Peyer's patch (tissue), 4 donors: ENCODE measurements at regions not wholly inside any gene's neighbourhood (a gene's known extent, or its start where the extent isn't known, plus 50 kb on each side); places are given as distances from the start of the nearest gene placed in this dataset.

Experiments
- DNase-seq, 3 donors: peaks; one replicate each; pipeline ENCODE4 v3.0.0-alpha.2; 2017 to 2019
- H3K27ac ChIP-seq, 4 donors: fragments of 200-600 bp; sonication (generic); one replicate each; pipeline ENCODE4 v1.5.1; 2016 to 2019
- H3K27me3 ChIP-seq, 2 donors: fragments of 200-600 bp; sonication (generic); one replicate each; pipeline ENCODE4 v1.5.1; 2019
- H3K36me3 ChIP-seq, 3 donors: fragments of 200-600 bp; sonication (generic); one replicate each; pipeline ENCODE4 v1.5.1; 2016 to 2019
- H3K4me1 ChIP-seq, 4 donors: fragments of 200-600 bp; sonication (generic); one replicate each; pipeline ENCODE4 v1.5.1; 2016 to 2019
- H3K4me3 ChIP-seq, 4 donors: fragments of 200-600 bp; sonication (generic); 1 replicate in 3 of 4; 2 replicates in 1 of 4; pipeline ENCODE4 v1.5.1; 2016 to 2019; ENCODE audit warnings: mild to moderate bottlenecking in 1 of 4
- H3K9me3 ChIP-seq, 4 donors: fragments of 200-600 bp; sonication (generic); one replicate each; pipeline ENCODE4 v1.5.1; 2016 to 2019; ENCODE audit warnings: mild to moderate bottlenecking in 1 of 4
- CTCF ChIP-seq, 6 experiments: fragments of 450-650 bp in 4 of 6; fragments of 200-600 bp in 2 of 6; sonication (generic) in 1 of 6; IDR thresholded peaks; one replicate each; pipeline ENCODE4 v1.5.1; 2017 to 2019; ENCODE audit warnings: antibody characterized with exemption in 6 of 6, mild to moderate bottlenecking in 3 of 6, moderate library complexity in 1 of 6
- POLR2A ChIP-seq, 2 donors: fragments of 450-650 bp; IDR thresholded peaks; one replicate each; pipeline ENCODE4 v1.5.1; 2017; ENCODE audit warnings: antibody characterized with exemption in 2 of 2, mild to moderate bottlenecking in 2 of 2, moderate library complexity in 2 of 2

DNA sequence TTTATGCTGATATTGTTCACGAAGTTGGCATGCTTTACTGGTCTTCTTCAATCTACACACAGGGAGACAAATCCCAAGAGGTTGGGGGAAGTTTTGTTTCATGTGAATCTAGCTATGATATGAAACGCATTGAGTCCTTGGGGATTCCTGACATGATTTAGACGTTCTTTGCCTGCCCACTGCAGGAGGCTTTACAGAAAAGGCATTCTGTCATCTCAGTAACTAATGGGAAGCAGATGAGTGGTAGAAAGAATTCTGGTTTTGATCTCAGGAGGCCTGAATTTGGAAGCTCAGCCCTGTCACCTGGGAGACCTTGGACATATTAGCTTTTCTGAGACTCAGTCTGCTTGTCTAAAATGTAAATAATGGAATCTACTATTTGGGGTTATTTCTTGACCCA lies 383.0 kb upstream of the NFIA start:
- no peak overlapping the region for H3K27ac ChIP-seq
- H3K9me3 ChIP-seq = no peaks in the 10 kb centered on the region
- no peak for TF ChIP-seq POLR2A (IDR thresholded peaks at IDR 0.05)
- no peak for TF ChIP-seq CTCF (IDR thresholded peaks at IDR 0.05)
- H3K4me3 ChIP-seq = no peak overlapping the region
- H3K36me3 ChIP-seq = no peaks in the 10 kb centered on the region
- no peak for DNase-seq
- H3K27me3 ChIP-seq = no peaks in the 10 kb centered on the region
- H3K4me1 ChIP-seq = no peaks in the 10 kb centered on the region

GRCh38 chr1:60697204-60697994 lies 385.0 kb upstream of the NFIA start:
- Histone ChIP-seq H3K27me3 (no peaks in the 10 kb centered on the region), H3K4me3 (no peak overlapping the region), H3K9me3 (no peaks in the 10 kb centered on the region), H3K4me1 (no peaks in the 10 kb centered on the region), H3K27ac (no peak overlapping the region), H3K36me3 (no peaks in the 10 kb centered on the region)
- TF ChIP-seq POLR2A (IDR thresholded peaks at IDR 0.05) (no peak), CTCF (IDR thresholded peaks at IDR 0.05) (no peak)
- no peak for DNase-seq

DNA sequence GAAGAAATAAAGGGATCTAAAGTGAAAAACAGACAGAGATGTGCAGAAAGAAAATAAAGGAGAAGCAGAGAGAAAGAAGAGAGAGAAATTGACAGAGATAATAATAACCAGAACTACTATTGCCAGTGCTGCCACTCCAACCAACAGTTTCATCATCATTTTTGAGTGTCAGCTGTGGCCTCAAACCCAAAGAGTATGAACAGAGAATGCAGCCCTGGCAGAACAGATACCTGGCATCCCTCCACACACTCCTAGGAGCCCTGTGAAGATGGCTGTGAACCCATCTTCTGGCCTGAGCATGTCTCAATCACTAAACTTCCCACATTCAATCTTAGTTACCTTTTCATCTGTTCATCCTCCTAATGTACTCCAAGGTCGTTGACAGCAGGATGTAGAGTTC lies 385.8 kb upstream of the NFIA start:
- Histone ChIP-seq H3K36me3 (no peaks in the 10 kb centered on the region), H3K4me1 (no peaks in the 10 kb centered on the region), H3K27ac (no peak overlapping the region), H3K27me3 (no peaks in the 10 kb centered on the region), H3K4me3 (no peak overlapping the region), H3K9me3 (no peaks in the 10 kb centered on the region)
- no peak for TF ChIP-seq POLR2A (IDR thresholded peaks at IDR 0.05)
- TF ChIP-seq CTCF (IDR thresholded peaks at IDR 0.05) = no peak
- no peak for DNase-seq

- no peaks in the 10 kb centered on the region for H3K27me3 ChIP-seq
- no peak for TF ChIP-seq CTCF (IDR thresholded peaks at IDR 0.05)
- no peak for TF ChIP-seq POLR2A (IDR thresholded peaks at IDR 0.05)
- H3K27ac ChIP-seq = no peak overlapping the region
- no peaks in the 10 kb centered on the region for H3K4me1 ChIP-seq
- H3K36me3 ChIP-seq = no peaks in the 10 kb centered on the region
- H3K9me3 ChIP-seq = no peaks in the 10 kb centered on the region
- DNase-seq = no peak
- no peak overlapping the region for H3K4me3 ChIP-seq
Measured at GRCh38 chr1:60695716-60696171, 386.6 kb upstream of the NFIA start.

DNA sequence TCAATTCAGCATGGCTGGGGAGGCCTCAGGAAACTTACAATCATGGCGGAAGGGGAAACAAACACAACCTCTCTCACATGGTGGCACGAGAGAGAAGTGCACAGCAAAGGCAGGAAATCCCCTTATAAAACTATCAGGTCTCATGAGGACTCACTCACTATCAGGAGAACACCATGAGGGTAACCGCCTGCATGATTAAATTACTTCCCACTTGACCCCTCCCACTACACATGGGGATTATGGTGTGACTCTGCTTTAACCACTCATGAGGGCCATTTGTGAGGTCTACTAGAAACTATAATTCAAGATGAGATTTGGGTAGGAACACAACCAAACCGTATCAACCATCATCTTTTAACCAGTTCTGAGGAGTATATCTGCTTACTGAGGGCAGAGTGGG lies 387.4 kb upstream of the NFIA start:
- DNase-seq = no peak
- no peaks in the 10 kb centered on the region for H3K9me3 ChIP-seq
- no peak overlapping the region for H3K27ac ChIP-seq
- TF ChIP-seq CTCF (IDR thresholded peaks at IDR 0.05) (no peak), POLR2A (IDR thresholded peaks at IDR 0.05) (no peak)
- no peaks in the 10 kb centered on the region for H3K4me1 ChIP-seq
- H3K4me3 ChIP-seq = no peak overlapping the region
- H3K36me3 ChIP-seq = no peaks in the 10 kb centered on the region
- no peaks in the 10 kb centered on the region for H3K27me3 ChIP-seq
